Uterus (tissue), 2 donors: ENCODE measurements at regions not wholly inside any gene's neighbourhood (a gene's known extent, or its start where the extent isn't known, plus 50 kb on each side); places are given as distances from the start of the nearest gene placed in this dataset.
"Not testable (repeated sequence)": the region's sequence is repeated elsewhere in the genome, so short reads cannot be mapped to it uniquely, and the experiment has no call there.

Source experiments
- CTCF ChIP-seq, 4 experiments: fragments of 200-600 bp in 2 of 4; fragments of 450-650 bp in 2 of 4; sonication (generic) in 2 of 4; IDR thresholded peaks; one replicate each; pipeline ENCODE4 v1.5.1; 2016 to 2019; ENCODE audit warnings: antibody characterized with exemption in 4 of 4, mild to moderate bottlenecking in 2 of 4, moderate library complexity in 1 of 4
- POLR2A ChIP-seq, 2 donors: fragments of 450-650 bp; IDR thresholded peaks; one replicate each; pipeline ENCODE4 v1.6.1; 2016; ENCODE audit warnings: antibody characterized with exemption in 2 of 2, mild to moderate bottlenecking in 1 of 2, moderate library complexity in 1 of 2

GRCh38 chr10:63827018-63827417 is 305.8 kb downstream of the REEP3 start:
- TF ChIP-seq CTCF, POLR2A (IDR thresholded peaks at IDR 0.05): not testable (repeated sequence)
